GM23338 (cell line): ENCODE measurements at regions not wholly inside any gene's neighbourhood (a gene's known extent, or its start where the extent isn't known, plus 50 kb on each side); places are given as distances from the start of the nearest gene placed in this dataset.

ENCODE experiments used
- ATAC-seq: fragments of 200-7000 bp; cut with Tn5 transposase; 3 replicates; pipeline ENCODE4 v1.9.1; 2020
- DNase-seq: peaks from one replicate; pipeline ENCODE4 v3.0.0-alpha.2; 2015; ENCODE audit warnings: low spot score
- H2AFZ ChIP-seq: fragments of 200-600 bp; sonication (generic); 2 replicates; pipeline ENCODE4 v1.8.0; 2016; ENCODE audit warnings: antibody characterized with exemption, mild to moderate bottlenecking, moderate library complexity
- H3F3A ChIP-seq: fragments of 200-600 bp; sonication (generic); replicated peaks from 2 replicates; pipeline ENCODE4 v1.8.0; 2017; ENCODE audit warnings: antibody characterized with exemption, mixed run types, low read depth
- H3K27ac ChIP-seq: fragments of 200-600 bp; sonication (generic); 2 replicates; pipeline ENCODE4 v1.6.1; 2016; ENCODE audit warnings: low read depth
- H3K27me3 ChIP-seq: fragments of 200-600 bp; sonication (generic); 2 replicates; pipeline ENCODE4 v1.8.0; 2016; ENCODE audit warnings: mild to moderate bottlenecking, mixed run types, moderate library complexity; ENCODE audit not compliant: insufficient read depth
- H3K36me3 ChIP-seq: fragments of 200-600 bp; sonication (generic); 2 replicates; pipeline ENCODE4 v1.8.0; 2016; ENCODE audit warnings: mild to moderate bottlenecking; ENCODE audit not compliant: insufficient read depth
- H3K4me1 ChIP-seq: fragments of 200-600 bp; sonication (generic); 2 replicates; pipeline ENCODE4 v1.8.0; 2016; ENCODE audit warnings: mild to moderate bottlenecking, moderate library complexity; ENCODE audit not compliant: insufficient read depth
- H3K4me2 ChIP-seq: fragments of 200-600 bp; sonication (generic); 2 replicates; pipeline ENCODE4 v1.7.1; 2017; ENCODE audit warnings: mixed run types
- H3K4me3 ChIP-seq: fragments of 200-600 bp; sonication (generic); 2 replicates; pipeline ENCODE4 v1.6.1; 2016; ENCODE audit warnings: mixed run types
- H3K79me2 ChIP-seq: fragments of 200-600 bp; sonication (generic); replicated peaks from 2 replicates; pipeline ENCODE4 v1.8.0; 2017; ENCODE audit warnings: mild to moderate bottlenecking; ENCODE audit not compliant: insufficient read depth
- H3K9me2 ChIP-seq: fragments of 200-600 bp; sonication (generic); 2 replicates; pipeline ENCODE4 v1.8.0; 2017; ENCODE audit not compliant: insufficient read depth
- H4K20me1 ChIP-seq: fragments of 200-600 bp; sonication (generic); replicated peaks from 2 replicates; pipeline ENCODE4 v1.8.0; 2017; ENCODE audit warnings: mild to moderate bottlenecking; ENCODE audit not compliant: insufficient read depth
- H3K27ac Mint-ChIP-seq: 2 replicates; pipeline ENCODE4 v1.8.0; 2020; ENCODE audit warnings: inconsistent platforms, mild to moderate bottlenecking, moderate library complexity, mixed read lengths
- H3K27me3 Mint-ChIP-seq: 3 replicates; pipeline ENCODE4 v1.8.0; 2022; ENCODE audit warnings: low read depth, mild to moderate bottlenecking, moderate library complexity, mixed read lengths, inconsistent platforms; ENCODE audit not compliant: insufficient read depth, poor library complexity
- H3K36me3 Mint-ChIP-seq: 3 replicates; pipeline ENCODE4 v1.8.0; 2021; ENCODE audit warnings: low read depth, mild to moderate bottlenecking, inconsistent platforms, moderate library complexity, mixed read lengths
- H3K4me1 Mint-ChIP-seq: 3 replicates; pipeline ENCODE4 v1.8.0; 2020; ENCODE audit warnings: mild to moderate bottlenecking, inconsistent platforms, mixed read lengths
- H3K4me3 Mint-ChIP-seq: 3 replicates; pipeline ENCODE4 v1.8.0; 2021; ENCODE audit warnings: moderate library complexity, mild to moderate bottlenecking, inconsistent platforms, mixed read lengths
- H3K9me3 Mint-ChIP-seq: 3 replicates; pipeline ENCODE4 v1.8.0; 2020; ENCODE audit warnings: moderate library complexity, mild to moderate bottlenecking, inconsistent platforms, mixed read lengths
- TF ChIP-seq, protein P1 (sequence below): IDR thresholded peaks from one replicate; pipeline ENCODE4 v1.6.1; 2018; ENCODE audit warnings: antibody characterized with exemption; ENCODE audit not compliant: unreplicated experiment
- TF ChIP-seq, protein P2 (sequence below): fragments of 250-450 bp; sonication (Bioruptor Pico); IDR thresholded peaks from 2 replicates; pipeline ENCODE4 v1.5.0; 2020; ENCODE audit warnings: mild to moderate bottlenecking, moderate library complexity

DNA sequence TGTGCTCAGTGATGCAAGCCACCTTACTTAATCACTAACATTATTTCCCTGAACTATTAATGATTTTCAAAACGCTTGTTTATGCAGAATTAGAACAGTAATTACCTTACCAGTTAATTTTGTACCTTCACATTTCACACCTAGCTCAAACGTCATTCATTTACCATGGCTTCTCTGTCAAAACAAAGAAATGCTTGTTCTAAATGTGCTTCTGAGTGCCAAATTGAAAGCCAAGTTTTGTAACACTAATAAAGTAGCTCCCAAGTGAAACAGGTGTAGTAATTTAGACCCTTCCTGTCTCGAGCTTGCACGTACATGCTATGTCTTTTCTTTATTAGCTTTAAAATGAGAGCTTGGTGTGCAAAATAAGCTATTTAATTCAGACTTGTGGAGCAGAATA is 533.7 kb upstream of the PKN2 start (continued):
- TF ChIP-seq, protein P1, sequence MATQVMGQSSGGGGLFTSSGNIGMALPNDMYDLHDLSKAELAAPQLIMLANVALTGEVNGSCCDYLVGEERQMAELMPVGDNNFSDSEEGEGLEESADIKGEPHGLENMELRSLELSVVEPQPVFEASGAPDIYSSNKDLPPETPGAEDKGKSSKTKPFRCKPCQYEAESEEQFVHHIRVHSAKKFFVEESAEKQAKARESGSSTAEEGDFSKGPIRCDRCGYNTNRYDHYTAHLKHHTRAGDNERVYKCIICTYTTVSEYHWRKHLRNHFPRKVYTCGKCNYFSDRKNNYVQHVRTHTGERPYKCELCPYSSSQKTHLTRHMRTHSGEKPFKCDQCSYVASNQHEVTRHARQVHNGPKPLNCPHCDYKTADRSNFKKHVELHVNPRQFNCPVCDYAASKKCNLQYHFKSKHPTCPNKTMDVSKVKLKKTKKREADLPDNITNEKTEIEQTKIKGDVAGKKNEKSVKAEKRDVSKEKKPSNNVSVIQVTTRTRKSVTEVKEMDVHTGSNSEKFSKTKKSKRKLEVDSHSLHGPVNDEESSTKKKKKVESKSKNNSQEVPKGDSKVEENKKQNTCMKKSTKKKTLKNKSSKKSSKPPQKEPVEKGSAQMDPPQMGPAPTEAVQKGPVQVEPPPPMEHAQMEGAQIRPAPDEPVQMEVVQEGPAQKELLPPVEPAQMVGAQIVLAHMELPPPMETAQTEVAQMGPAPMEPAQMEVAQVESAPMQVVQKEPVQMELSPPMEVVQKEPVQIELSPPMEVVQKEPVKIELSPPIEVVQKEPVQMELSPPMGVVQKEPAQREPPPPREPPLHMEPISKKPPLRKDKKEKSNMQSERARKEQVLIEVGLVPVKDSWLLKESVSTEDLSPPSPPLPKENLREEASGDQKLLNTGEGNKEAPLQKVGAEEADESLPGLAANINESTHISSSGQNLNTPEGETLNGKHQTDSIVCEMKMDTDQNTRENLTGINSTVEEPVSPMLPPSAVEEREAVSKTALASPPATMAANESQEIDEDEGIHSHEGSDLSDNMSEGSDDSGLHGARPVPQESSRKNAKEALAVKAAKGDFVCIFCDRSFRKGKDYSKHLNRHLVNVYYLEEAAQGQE: no peak

DNA sequence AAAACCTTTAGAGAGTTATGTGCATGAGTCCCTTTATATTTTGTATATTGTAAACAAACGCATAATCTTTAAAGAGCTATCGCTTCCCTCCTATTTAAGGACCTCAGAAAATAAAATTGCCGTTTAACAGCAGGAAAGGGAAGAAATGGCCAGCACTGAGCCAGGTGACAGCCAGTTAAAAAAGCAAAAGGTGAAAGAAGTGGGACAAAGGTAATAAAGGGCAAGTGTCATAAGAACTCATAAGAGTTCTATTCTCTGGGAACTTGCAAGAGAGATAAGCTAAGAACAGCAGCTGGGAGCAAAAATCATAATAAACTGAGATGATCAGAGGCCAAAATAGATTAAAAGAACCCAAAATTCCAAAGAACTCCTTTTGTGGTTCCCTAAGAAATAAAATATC is 520.9 kb upstream of the PKN2 start:
- no peak overlapping the region for H3K27ac Mint-ChIP-seq
- no peak for DNase-seq
- no peaks in the 10 kb centered on the region for H3K4me1 ChIP-seq
- no peak overlapping the region for H3K4me3 ChIP-seq
- no peaks in the 10 kb centered on the region for H3K27me3 Mint-ChIP-seq
- H3K9me2 ChIP-seq: peaks cover 6% of the 10 kb centered on the region
- no peaks in the 10 kb centered on the region for H3F3A ChIP-seq
- no peak for ATAC-seq
- no peaks in the 10 kb centered on the region for H4K20me1 ChIP-seq
- H3K27me3 ChIP-seq: no peaks in the 10 kb centered on the region
- no peak overlapping the region for H3K4me3 Mint-ChIP-seq
- no peaks in the 10 kb centered on the region for H3K36me3 ChIP-seq
- no peaks in the 10 kb centered on the region for H3K36me3 Mint-ChIP-seq
- no peak overlapping the region for H3K27ac ChIP-seq
- H3K4me1 Mint-ChIP-seq: no peaks in the 10 kb centered on the region
- TF ChIP-seq, protein P2, sequence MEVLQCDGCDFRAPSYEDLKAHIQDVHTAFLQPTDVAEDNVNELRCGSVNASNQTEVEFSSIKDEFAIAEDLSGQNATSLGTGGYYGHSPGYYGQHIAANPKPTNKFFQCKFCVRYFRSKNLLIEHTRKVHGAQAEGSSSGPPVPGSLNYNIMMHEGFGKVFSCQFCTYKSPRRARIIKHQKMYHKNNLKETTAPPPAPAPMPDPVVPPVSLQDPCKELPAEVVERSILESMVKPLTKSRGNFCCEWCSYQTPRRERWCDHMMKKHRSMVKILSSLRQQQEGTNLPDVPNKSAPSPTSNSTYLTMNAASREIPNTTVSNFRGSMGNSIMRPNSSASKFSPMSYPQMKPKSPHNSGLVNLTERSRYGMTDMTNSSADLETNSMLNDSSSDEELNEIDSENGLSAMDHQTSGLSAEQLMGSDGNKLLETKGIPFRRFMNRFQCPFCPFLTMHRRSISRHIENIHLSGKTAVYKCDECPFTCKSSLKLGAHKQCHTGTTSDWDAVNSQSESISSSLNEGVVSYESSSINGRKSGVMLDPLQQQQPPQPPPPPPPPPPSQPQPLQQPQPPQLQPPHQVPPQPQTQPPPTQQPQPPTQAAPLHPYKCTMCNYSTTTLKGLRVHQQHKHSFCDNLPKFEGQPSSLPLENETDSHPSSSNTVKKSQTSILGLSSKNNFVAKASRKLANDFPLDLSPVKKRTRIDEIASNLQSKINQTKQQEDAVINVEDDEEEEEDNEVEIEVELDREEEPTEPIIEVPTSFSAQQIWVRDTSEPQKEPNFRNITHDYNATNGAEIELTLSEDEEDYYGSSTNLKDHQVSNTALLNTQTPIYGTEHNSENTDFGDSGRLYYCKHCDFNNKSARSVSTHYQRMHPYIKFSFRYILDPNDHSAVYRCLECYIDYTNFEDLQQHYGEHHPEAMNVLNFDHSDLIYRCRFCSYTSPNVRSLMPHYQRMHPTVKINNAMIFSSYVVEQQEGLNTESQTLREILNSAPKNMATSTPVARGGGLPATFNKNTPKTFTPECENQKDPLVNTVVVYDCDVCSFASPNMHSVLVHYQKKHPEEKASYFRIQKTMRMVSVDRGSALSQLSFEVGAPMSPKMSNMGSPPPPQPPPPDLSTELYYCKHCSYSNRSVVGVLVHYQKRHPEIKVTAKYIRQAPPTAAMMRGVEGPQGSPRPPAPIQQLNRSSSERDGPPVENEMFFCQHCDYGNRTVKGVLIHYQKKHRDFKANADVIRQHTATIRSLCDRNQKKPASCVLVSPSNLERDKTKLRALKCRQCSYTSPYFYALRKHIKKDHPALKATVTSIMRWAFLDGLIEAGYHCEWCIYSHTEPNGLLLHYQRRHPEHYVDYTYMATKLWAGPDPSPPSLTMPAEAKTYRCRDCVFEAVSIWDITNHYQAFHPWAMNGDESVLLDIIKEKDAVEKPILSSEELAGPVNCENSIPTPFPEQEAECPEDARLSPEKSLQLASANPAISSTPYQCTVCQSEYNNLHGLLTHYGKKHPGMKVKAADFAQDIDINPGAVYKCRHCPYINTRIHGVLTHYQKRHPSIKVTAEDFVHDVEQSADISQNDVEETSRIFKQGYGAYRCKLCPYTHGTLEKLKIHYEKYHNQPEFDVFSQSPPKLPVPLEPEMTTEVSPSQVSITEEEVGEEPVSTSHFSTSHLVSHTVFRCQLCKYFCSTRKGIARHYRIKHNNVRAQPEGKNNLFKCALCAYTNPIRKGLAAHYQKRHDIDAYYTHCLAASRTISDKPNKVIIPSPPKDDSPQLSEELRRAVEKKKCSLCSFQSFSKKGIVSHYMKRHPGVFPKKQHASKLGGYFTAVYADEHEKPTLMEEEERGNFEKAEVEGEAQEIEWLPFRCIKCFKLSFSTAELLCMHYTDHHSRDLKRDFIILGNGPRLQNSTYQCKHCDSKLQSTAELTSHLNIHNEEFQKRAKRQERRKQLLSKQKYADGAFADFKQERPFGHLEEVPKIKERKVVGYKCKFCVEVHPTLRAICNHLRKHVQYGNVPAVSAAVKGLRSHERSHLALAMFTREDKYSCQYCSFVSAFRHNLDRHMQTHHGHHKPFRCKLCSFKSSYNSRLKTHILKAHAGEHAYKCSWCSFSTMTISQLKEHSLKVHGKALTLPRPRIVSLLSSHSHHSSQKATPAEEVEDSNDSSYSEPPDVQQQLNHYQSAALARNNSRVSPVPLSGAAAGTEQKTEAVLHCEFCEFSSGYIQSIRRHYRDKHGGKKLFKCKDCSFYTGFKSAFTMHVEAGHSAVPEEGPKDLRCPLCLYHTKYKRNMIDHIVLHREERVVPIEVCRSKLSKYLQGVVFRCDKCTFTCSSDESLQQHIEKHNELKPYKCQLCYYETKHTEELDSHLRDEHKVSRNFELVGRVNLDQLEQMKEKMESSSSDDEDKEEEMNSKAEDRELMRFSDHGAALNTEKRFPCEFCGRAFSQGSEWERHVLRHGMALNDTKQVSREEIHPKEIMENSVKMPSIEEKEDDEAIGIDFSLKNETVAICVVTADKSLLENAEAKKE (CRISPR knock-in tag): no peak
- no peaks in the 10 kb centered on the region for H3K79me2 ChIP-seq
- no peaks in the 10 kb centered on the region for H3K9me3 Mint-ChIP-seq
- H2AFZ ChIP-seq: no peak overlapping the region
- no peak overlapping the region for H3K4me2 ChIP-seq
